ENCODE measurements at regions not wholly inside any gene's neighbourhood (a gene's known extent, or its start where the extent isn't known, plus 50 kb on each side); places are given as distances from the start of the nearest gene placed in this dataset.

- H3K9me2 ChIP-seq (replicated peaks; ENCODE audit: insufficient read depth) = no peaks in the 10 kb centered on the region
- TF ChIP-seq, protein P1, sequence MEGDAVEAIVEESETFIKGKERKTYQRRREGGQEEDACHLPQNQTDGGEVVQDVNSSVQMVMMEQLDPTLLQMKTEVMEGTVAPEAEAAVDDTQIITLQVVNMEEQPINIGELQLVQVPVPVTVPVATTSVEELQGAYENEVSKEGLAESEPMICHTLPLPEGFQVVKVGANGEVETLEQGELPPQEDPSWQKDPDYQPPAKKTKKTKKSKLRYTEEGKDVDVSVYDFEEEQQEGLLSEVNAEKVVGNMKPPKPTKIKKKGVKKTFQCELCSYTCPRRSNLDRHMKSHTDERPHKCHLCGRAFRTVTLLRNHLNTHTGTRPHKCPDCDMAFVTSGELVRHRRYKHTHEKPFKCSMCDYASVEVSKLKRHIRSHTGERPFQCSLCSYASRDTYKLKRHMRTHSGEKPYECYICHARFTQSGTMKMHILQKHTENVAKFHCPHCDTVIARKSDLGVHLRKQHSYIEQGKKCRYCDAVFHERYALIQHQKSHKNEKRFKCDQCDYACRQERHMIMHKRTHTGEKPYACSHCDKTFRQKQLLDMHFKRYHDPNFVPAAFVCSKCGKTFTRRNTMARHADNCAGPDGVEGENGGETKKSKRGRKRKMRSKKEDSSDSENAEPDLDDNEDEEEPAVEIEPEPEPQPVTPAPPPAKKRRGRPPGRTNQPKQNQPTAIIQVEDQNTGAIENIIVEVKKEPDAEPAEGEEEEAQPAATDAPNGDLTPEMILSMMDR (IDR thresholded peaks at IDR 0.05; ENCODE audit: poor library complexity) = no peak
- no peak for TF ChIP-seq EZH2phosphoT487 (IDR thresholded peaks at IDR 0.05; ENCODE audit: low read depth, severe bottlenecking, unreplicated experiment)
- no peak for TF ChIP-seq EZH2 (IDR thresholded peaks at IDR 0.05; ENCODE audit: borderline replicate concordance)
- H3K36me3 ChIP-seq (replicated peaks; ENCODE audit: insufficient read depth, low read depth) = no peaks in the 10 kb centered on the region
- no peak overlapping the region for H3K4me2 ChIP-seq
- H3K9me3 ChIP-seq (ENCODE audit: low read depth) = no peaks in the 10 kb centered on the region
- no peak for DNase-seq (ENCODE audit: low spot score)
- no peaks in the 10 kb centered on the region for H3K27me3 ChIP-seq
- no peak overlapping the region for H3K27ac ChIP-seq
- H2AFZ ChIP-seq = no peak overlapping the region
- H3K79me2 ChIP-seq = no peaks in the 10 kb centered on the region
- no peak overlapping the region for H3K4me3 ChIP-seq
- 59% methylated on average over 2 of the region's 2 CpGs for WGBS (ENCODE audit: low lambda C conversion rate, missing lambda C conversion rate)
- no peaks in the 10 kb centered on the region for H4K20me1 ChIP-seq (ENCODE audit: insufficient read depth, poor library complexity, severe bottlenecking)
- no peaks in the 10 kb centered on the region for H3K4me1 ChIP-seq (ENCODE audit: insufficient read depth)
These were observed 101.5 kb downstream of the CCNA1 start for GRCh38 chr13:36533806-36534205.

DNA sequence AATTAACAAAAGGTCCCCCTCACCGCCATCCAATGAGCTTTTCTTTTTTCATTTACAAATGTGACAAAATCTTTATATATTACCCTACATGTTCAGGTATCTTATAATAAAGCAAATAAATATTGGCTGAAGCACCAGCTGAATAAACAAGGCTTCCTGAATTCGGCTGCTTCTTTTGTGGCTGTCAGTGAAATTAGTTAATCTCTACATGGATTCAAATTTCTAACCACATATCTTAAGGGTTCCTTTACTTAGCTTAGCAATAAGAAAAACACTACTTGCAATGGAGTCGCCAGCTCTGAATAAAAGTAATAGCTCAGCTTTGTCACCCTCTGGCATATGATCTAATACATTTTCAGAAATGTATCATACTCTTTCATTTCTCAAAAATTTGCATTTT, 104.3 kb downstream of the CCNA1 start:
- Histone ChIP-seq H2AFZ (no peak overlapping the region), H4K20me1 (ENCODE audit: insufficient read depth, poor library complexity, severe bottlenecking) (no peaks in the 10 kb centered on the region), H3K27me3 (no peaks in the 10 kb centered on the region), H3K4me2 (no peak overlapping the region), H3K27ac (no peak overlapping the region), H3K4me1 (ENCODE audit: insufficient read depth) (no peaks in the 10 kb centered on the region), H3K4me3 (no peak overlapping the region), H3K79me2 (no peaks in the 10 kb centered on the region), H3K9me2 (replicated peaks; ENCODE audit: insufficient read depth) (no peaks in the 10 kb centered on the region), H3K9me3 (ENCODE audit: low read depth) (no peaks in the 10 kb centered on the region), H3K36me3 (replicated peaks; ENCODE audit: insufficient read depth, low read depth) (no peaks in the 10 kb centered on the region)
- WGBS (ENCODE audit: low lambda C conversion rate, missing lambda C conversion rate) = 78% methylated on average over 3 of the region's 3 CpGs
- no peak for DNase-seq (ENCODE audit: low spot score)
- TF ChIP-seq EZH2phosphoT487 (IDR thresholded peaks at IDR 0.05; ENCODE audit: low read depth, severe bottlenecking, unreplicated experiment) = no peak
- TF ChIP-seq EZH2 (IDR thresholded peaks at IDR 0.05; ENCODE audit: borderline replicate concordance) = no peak
- TF ChIP-seq, protein P1 (IDR thresholded peaks at IDR 0.05; ENCODE audit: poor library complexity) = no peak

GRCh38 chr13:36543671-36544070, 111.4 kb downstream of the CCNA1 start:
- H3K36me3 ChIP-seq (replicated peaks; ENCODE audit: insufficient read depth, low read depth) = no peaks in the 10 kb centered on the region
- no peak overlapping the region for H3K4me3 ChIP-seq
- no peak overlapping the region for H3K4me2 ChIP-seq
- H4K20me1 ChIP-seq (ENCODE audit: insufficient read depth, poor library complexity, severe bottlenecking) = no peaks in the 10 kb centered on the region
- H3K27ac ChIP-seq = no peak overlapping the region
- no peaks in the 10 kb centered on the region for H3K27me3 ChIP-seq
- H3K9me3 ChIP-seq (ENCODE audit: low read depth) = no peaks in the 10 kb centered on the region
- no peaks in the 10 kb centered on the region for H3K9me2 ChIP-seq (replicated peaks; ENCODE audit: insufficient read depth)
- no peak overlapping the region for H2AFZ ChIP-seq
- WGBS (ENCODE audit: low lambda C conversion rate, missing lambda C conversion rate) = 22% methylated on average over 4 of the region's 4 CpGs
- H3K79me2 ChIP-seq = no peaks in the 10 kb centered on the region
- H3K4me1 ChIP-seq (ENCODE audit: insufficient read depth) = no peaks in the 10 kb centered on the region
- TF ChIP-seq EZH2 (IDR thresholded peaks at IDR 0.05; ENCODE audit: borderline replicate concordance) = no peak
- TF ChIP-seq, protein P1 (IDR thresholded peaks at IDR 0.05; ENCODE audit: poor library complexity) = no peak
- no peak for TF ChIP-seq EZH2phosphoT487 (IDR thresholded peaks at IDR 0.05; ENCODE audit: low read depth, severe bottlenecking, unreplicated experiment)
- DNase-seq (ENCODE audit: low spot score) = no peak

GRCh38 chr13:36548129-36548528, 115.8 kb downstream of the CCNA1 start:
- H3K36me3 ChIP-seq (replicated peaks; ENCODE audit: insufficient read depth, low read depth) = no peaks in the 10 kb centered on the region
- no peaks in the 10 kb centered on the region for H3K79me2 ChIP-seq
- WGBS (ENCODE audit: low lambda C conversion rate, missing lambda C conversion rate) = 86% methylated on average over 9 of the region's 9 CpGs
- no peak overlapping the region for H3K4me2 ChIP-seq
- no peak overlapping the region for H3K4me3 ChIP-seq
- H3K9me3 ChIP-seq (ENCODE audit: low read depth) = no peaks in the 10 kb centered on the region
- DNase-seq (ENCODE audit: low spot score) = no peak
- no peaks in the 10 kb centered on the region for H3K27me3 ChIP-seq
- no peak overlapping the region for H3K27ac ChIP-seq
- TF ChIP-seq, protein P1 (IDR thresholded peaks at IDR 0.05; ENCODE audit: poor library complexity) = no peak
- no peak for TF ChIP-seq EZH2 (IDR thresholded peaks at IDR 0.05; ENCODE audit: borderline replicate concordance)
- no peak for TF ChIP-seq EZH2phosphoT487 (IDR thresholded peaks at IDR 0.05; ENCODE audit: low read depth, severe bottlenecking, unreplicated experiment)
- no peaks in the 10 kb centered on the region for H4K20me1 ChIP-seq (ENCODE audit: insufficient read depth, poor library complexity, severe bottlenecking)
- H2AFZ ChIP-seq = no peak overlapping the region
- no peaks in the 10 kb centered on the region for H3K4me1 ChIP-seq (ENCODE audit: insufficient read depth)
- no peaks in the 10 kb centered on the region for H3K9me2 ChIP-seq (replicated peaks; ENCODE audit: insufficient read depth)
